Left colon (tissue), 2 donors: ENCODE measurements at regions not wholly inside any gene's neighbourhood (a gene's known extent, or its start where the extent isn't known, plus 50 kb on each side); places are given as distances from the start of the nearest gene placed in this dataset.

Experiments
- ATAC-seq: fragments of 200-7000 bp; cut with Tn5 transposase; one replicate; pipeline ENCODE4 v1.9.1; 2020; ENCODE audit warnings: mild to moderate bottlenecking, moderate library complexity
- DNase-seq, 2 donors: peaks; one replicate each; pipeline ENCODE4 v3.0.0-alpha.2; 2020
- intact Hi-C, 2 donors: fragments of 100-400 bp; cut with DNase I in 1 of 2; cut with micrococcal nuclease in 1 of 2; formaldehyde crosslinking; loops; one replicate each; pipeline versions ENCODE4 v1.11.2 to v1.14.0; 2022; cut with DNase I, micrococcal nuclease
- donor health status: DM: no; HTN: no; CAD: no.
- donor health status: DM: yes; HTN: yes; CAD: no.

GRCh38 chr12:46131732-46132469 is 136.9 kb downstream of the SLC38A1 start:
- peak; percentile 71 for ATAC-seq
- DNase-seq, result no peak
- intact Hi-C loops, result no loop called here

- intact Hi-C loops, result no loop called here
- no peak for ATAC-seq
- no peak for DNase-seq
These were observed 137.3 kb upstream of the SCAF11 start for GRCh38 chr12:46127656-46128055.

GRCh38 chr12:46126050-46126727 is 135.8 kb upstream of the SCAF11 start:
- intact Hi-C loops, result no loop called here
- no peak for DNase-seq
- peak; percentile 88 for ATAC-seq

- peak in 1 of 2 donors; percentile 50 for DNase-seq
These were observed 134.7 kb upstream of the SCAF11 start for GRCh38 chr12:46124848-46125619.

GRCh38 chr12:46124132-46124847 is 133.9 kb upstream of the SCAF11 start:
- ATAC-seq (peak; percentile 1), DNase-seq (no peak)
- intact Hi-C loops, result no loop called here

More at GRCh38 chr12:46124848-46125619, 134.7 kb upstream of the SCAF11 start:
- intact Hi-C loops, result no loop called here
- peak; percentile 86 for ATAC-seq

GRCh38 chr12:46112364-46112763 is 122.0 kb upstream of the SCAF11 start:
- intact Hi-C loops, result loop anchor here in 1 of 2 donors (10.0 kb wide), 1 partner anchor 118 kb away; the partner anchor contains the start of gene SCAF11
- no peak for DNase-seq
- ATAC-seq, result no peak

GRCh38 chr12:46111715-46112114 is 121.3 kb upstream of the SCAF11 start:
- DNase-seq (no peak), ATAC-seq (no peak)
- intact Hi-C loops, result loop anchor here in 1 of 2 donors (10.0 kb wide), 1 partner anchor 117 kb away; the partner anchor contains the start of gene SCAF11

- peak; percentile 81 for ATAC-seq
- intact Hi-C loops, result loop anchor here in 1 of 2 donors (10.0 kb wide), 1 partner anchor 116 kb away; the partner anchor contains the start of gene SCAF11
- DNase-seq, result no peak
These were observed 120.7 kb upstream of the SCAF11 start for GRCh38 chr12:46110928-46111699.

- DNase-seq (peak; percentile 52 to 69), ATAC-seq (peak; percentile 79)
- intact Hi-C loops, result loop anchor here in 1 of 2 donors (10.0 kb wide), 1 partner anchor 115 kb away; the partner anchor contains the start of gene SCAF11
These were observed 119.8 kb upstream of the SCAF11 start for GRCh38 chr12:46110223-46110611.

GRCh38 chr12:46109343-46110222 is 119.2 kb upstream of the SCAF11 start:
- ATAC-seq (no peak), DNase-seq (no peak)
- intact Hi-C loops, result loop anchor here in 1 of 2 donors (10.0 kb wide), 1 partner anchor 115 kb away; the partner anchor contains the start of gene SCAF11

GRCh38 chr12:46108721-46109120 is 118.3 kb upstream of the SCAF11 start:
- intact Hi-C loops, result no loop called here
- ATAC-seq (no peak), DNase-seq (no peak)

GRCh38 chr12:46107591-46107990 is 117.2 kb upstream of the SCAF11 start:
- ATAC-seq, result no peak
- intact Hi-C loops, result no loop called here

GRCh38 chr12:46105735-46106134 is 115.4 kb upstream of the SCAF11 start:
- DNase-seq, result no peak
- intact Hi-C loops, result no loop called here
- no peak for ATAC-seq

More at GRCh38 chr12:46107591-46107990, 117.2 kb upstream of the SCAF11 start:
- DNase-seq, result no peak

- intact Hi-C loops, result no loop called here
- no peak for DNase-seq
These were observed 113.4 kb upstream of the SCAF11 start for GRCh38 chr12:46103559-46104383.

GRCh38 chr12:46101485-46101869 is 111.1 kb upstream of the SCAF11 start:
- ATAC-seq (no peak), DNase-seq (no peak)
- intact Hi-C loops, result no loop called here

More at GRCh38 chr12:46103559-46104383, 113.4 kb upstream of the SCAF11 start:
- ATAC-seq, result no peak
